ENCODE measurements at regions not wholly inside any gene's neighbourhood (a gene's known extent, or its start where the extent isn't known, plus 50 kb on each side); places are given as distances from the start of the nearest gene placed in this dataset.

GRCh38 chr11:112391086-112391485 lies 130.4 kb upstream of the PLET1 start:
- no peak for TF ChIP-seq CTCF (conservative IDR thresholded peaks at IDR 0.05; ENCODE audit: low read depth, low read length)
- TF ChIP-seq POLR2A (IDR thresholded peaks at IDR 0.05; ENCODE audit: low read depth, low read length), result no peak
- TF ChIP-seq ELK1 (IDR thresholded peaks at IDR 0.05; ENCODE audit: borderline replicate concordance, low read depth, low read length), result no peak
- no peak for TF ChIP-seq RFX5 (IDR thresholded peaks at IDR 0.05; ENCODE audit: low read depth, low read length)
- no peak for TF ChIP-seq CEBPB (IDR thresholded peaks at IDR 0.05; ENCODE audit: low read depth, low read length)
- TF ChIP-seq RAD21 (IDR thresholded peaks at IDR 0.05; ENCODE audit: low read length), result no peak
- no peak for TF ChIP-seq RCOR1 (IDR thresholded peaks at IDR 0.05; ENCODE audit: insufficient replicate concordance, low read length)
- TF ChIP-seq MAFK (IDR thresholded peaks at IDR 0.05; ENCODE audit: low read depth, low read length), result no peak
- no peak for TF ChIP-seq USF2 (IDR thresholded peaks at IDR 0.05; ENCODE audit: low read depth, low read length)
- no peak for TF ChIP-seq FOS (IDR thresholded peaks at IDR 0.05; ENCODE audit: low read depth, low read length)
